SK-N-MC (cell line): ENCODE measurements at regions not wholly inside any gene's neighbourhood (a gene's known extent, or its start where the extent isn't known, plus 50 kb on each side); places are given as distances from the start of the nearest gene placed in this dataset.

Experiments
- EZH2 ChIP-seq: fragments of 200-600 bp; sonication (generic); IDR thresholded peaks from one replicate; pipeline ENCODE4 v1.6.1; 2017; ENCODE audit warnings: antibody characterized with exemption
- FOXP2 ChIP-seq: optimal IDR thresholded peaks from 2 replicates; pipeline ENCODE3; 2011; ENCODE audit warnings: mild to moderate bottlenecking, moderate library complexity; ENCODE audit not compliant: insufficient read depth; ENCODE audit errors: extremely low read length, control extremely low read depth
- POLR2AphosphoS5 ChIP-seq: IDR thresholded peaks from 2 replicates; pipeline ENCODE4 v1.6.1; 2012; ENCODE audit warnings: mild to moderate bottlenecking, low read depth, low read length, borderline replicate concordance

DNA sequence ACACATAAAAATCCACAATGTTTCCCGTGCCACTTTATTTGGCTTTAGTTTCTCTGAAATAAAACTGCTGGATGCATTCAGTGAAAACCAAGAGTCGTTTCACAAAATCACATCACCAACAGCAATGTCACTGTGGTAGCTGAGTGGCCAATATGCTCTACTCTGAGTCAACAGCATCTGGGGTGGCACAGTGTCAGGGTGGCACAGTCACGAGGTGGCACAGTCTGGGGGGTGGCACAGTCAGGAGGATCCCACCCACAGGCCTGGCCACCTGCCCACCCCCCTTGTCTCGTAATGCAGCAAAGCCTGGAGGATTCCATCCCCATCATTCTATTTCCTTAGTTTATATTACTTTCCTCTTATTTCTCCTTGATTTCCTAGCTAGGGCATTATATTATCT lies 87.0 kb downstream of the ANKRD60 start:
- no peak for TF ChIP-seq EZH2
- no peak for TF ChIP-seq POLR2AphosphoS5
- TF ChIP-seq FOXP2: no peak
